ENCODE measurements at regions not wholly inside any gene's neighbourhood (a gene's known extent, or its start where the extent isn't known, plus 50 kb on each side); places are given as distances from the start of the nearest gene placed in this dataset.

- ATAC-seq (ENCODE audit: insufficient read depth, low read depth) (no peak), DNase-seq (no peak)
- Histone ChIP-seq H3K36me3 (ENCODE audit: insufficient read depth, low read length) (no peaks in the 10 kb centered on the region), H3K4me1 (ENCODE audit: insufficient read depth, low read length) (no peaks in the 10 kb centered on the region), H3K9me3 (ENCODE audit: insufficient read depth, low read length, severe bottlenecking) (no peaks in the 10 kb centered on the region), H2AFZ (ENCODE audit: low read depth, low read length) (no peak overlapping the region), H3K4me2 (ENCODE audit: insufficient read depth, low read length) (no peak overlapping the region), H4K20me1 (ENCODE audit: insufficient read depth, low read length) (no peaks in the 10 kb centered on the region), H3K9ac (ENCODE audit: low read depth, low read length) (no peak overlapping the region), H3K27me3 (ENCODE audit: insufficient read depth, low read length, poor library complexity) (no peaks in the 10 kb centered on the region), H3K4me3 (ENCODE audit: low read depth in 1 of 2, low read length in 2 of 2) (no peak overlapping the region), H3K27ac (ENCODE audit: low read length) (no peak overlapping the region), H3K79me2 (ENCODE audit: insufficient read depth, low read length) (no peaks in the 10 kb centered on the region)
- no peak for TF ChIP-seq CTCF (IDR thresholded peaks at IDR 0.05; ENCODE audit: borderline replicate concordance, extremely low read depth, low read length, poor library complexity, severe bottlenecking)
- TF ChIP-seq EZH2 (IDR thresholded peaks at IDR 0.05; ENCODE audit: borderline replicate concordance, low read depth, low read length, severe bottlenecking) = no peak
Observed at GRCh38 chr12:118637767-118638370, 261.5 kb downstream of the SUDS3 start.

GRCh38 chr12:118641249-118641648 is 264.9 kb downstream of the SUDS3 start:
- Histone ChIP-seq H3K4me1 (ENCODE audit: insufficient read depth, low read length) (no peaks in the 10 kb centered on the region), H3K9me3 (ENCODE audit: insufficient read depth, low read length, severe bottlenecking) (no peaks in the 10 kb centered on the region), H3K36me3 (ENCODE audit: insufficient read depth, low read length) (no peaks in the 10 kb centered on the region), H3K4me2 (ENCODE audit: insufficient read depth, low read length) (no peak overlapping the region), H2AFZ (ENCODE audit: low read depth, low read length) (no peak overlapping the region), H3K27me3 (ENCODE audit: insufficient read depth, low read length, poor library complexity) (no peaks in the 10 kb centered on the region), H3K79me2 (ENCODE audit: insufficient read depth, low read length) (no peaks in the 10 kb centered on the region), H4K20me1 (ENCODE audit: insufficient read depth, low read length) (no peaks in the 10 kb centered on the region), H3K27ac (ENCODE audit: low read length) (no peak overlapping the region), H3K4me3 (ENCODE audit: low read depth in 1 of 2, low read length in 2 of 2) (no peak overlapping the region), H3K9ac (ENCODE audit: low read depth, low read length) (no peak overlapping the region)
- TF ChIP-seq EZH2 (IDR thresholded peaks at IDR 0.05; ENCODE audit: borderline replicate concordance, low read depth, low read length, severe bottlenecking) = no peak
- TF ChIP-seq CTCF (IDR thresholded peaks at IDR 0.05; ENCODE audit: borderline replicate concordance, extremely low read depth, low read length, poor library complexity, severe bottlenecking) = no peak
- DNase-seq (no peak), ATAC-seq (ENCODE audit: insufficient read depth, low read depth) (no peak)

- Histone ChIP-seq H3K36me3 (ENCODE audit: insufficient read depth, low read length) (no peaks in the 10 kb centered on the region), H3K9ac (ENCODE audit: low read depth, low read length) (no peak overlapping the region), H3K4me3 (ENCODE audit: low read depth in 1 of 2, low read length in 2 of 2) (no peak overlapping the region), H3K79me2 (ENCODE audit: insufficient read depth, low read length) (no peaks in the 10 kb centered on the region), H3K27me3 (ENCODE audit: insufficient read depth, low read length, poor library complexity) (no peaks in the 10 kb centered on the region), H3K9me3 (ENCODE audit: insufficient read depth, low read length, severe bottlenecking) (no peaks in the 10 kb centered on the region), H4K20me1 (ENCODE audit: insufficient read depth, low read length) (no peaks in the 10 kb centered on the region), H3K27ac (ENCODE audit: low read length) (no peak overlapping the region), H2AFZ (ENCODE audit: low read depth, low read length) (no peak overlapping the region), H3K4me2 (ENCODE audit: insufficient read depth, low read length) (no peak overlapping the region), H3K4me1 (ENCODE audit: insufficient read depth, low read length) (no peaks in the 10 kb centered on the region)
- no peak for ATAC-seq (ENCODE audit: insufficient read depth, low read depth)
- TF ChIP-seq EZH2 (IDR thresholded peaks at IDR 0.05; ENCODE audit: borderline replicate concordance, low read depth, low read length, severe bottlenecking) (no peak), CTCF (IDR thresholded peaks at IDR 0.05; ENCODE audit: borderline replicate concordance, extremely low read depth, low read length, poor library complexity, severe bottlenecking) (no peak)
- DNase-seq = peak; percentile 60
Observed at GRCh38 chr12:118645219-118645618, 268.9 kb downstream of the SUDS3 start.
